A549 (cell line): ENCODE measurements at regions not wholly inside any gene's neighbourhood (a gene's known extent, or its start where the extent isn't known, plus 50 kb on each side); places are given as distances from the start of the nearest gene placed in this dataset.

Source experiments
- BHLHE40 ChIP-seq: IDR thresholded peaks from 2 replicates; pipeline ENCODE4 v1.6.1; 2012; ENCODE audit warnings: low read depth, low read length, inconsistent platforms
- CHD2 ChIP-seq: fragments of 150-350 bp; IDR thresholded peaks from 2 replicates; pipeline ENCODE4 v1.6.1; 2014; ENCODE audit warnings: low read length; ENCODE audit not compliant: partially characterized antibody
- EP300 ChIP-seq, 2 experiments: fragments of >200 bp; sonication (Bioruptor Twin); formaldehyde crosslinking; IDR thresholded peaks; 2 replicates in 1 of 2; 3 replicates in 1 of 2; pipeline ENCODE4 v1.6.1; 2016 to 2017
- KDM5A ChIP-seq: fragments of 200-600 bp; sonication (generic); IDR thresholded peaks from 2 replicates; pipeline ENCODE4 v1.6.1; 2016; ENCODE audit warnings: antibody characterized with exemption, mild to moderate bottlenecking
- NR3C1 ChIP-seq: fragments of >200 bp; sonication (Bioruptor Twin); formaldehyde crosslinking; IDR thresholded peaks from 3 replicates; pipeline ENCODE4 v1.6.1; 2017
- PBX3 ChIP-seq: IDR thresholded peaks from 2 replicates; pipeline ENCODE4 v1.6.1; 2012
- POLR2A ChIP-seq: IDR thresholded peaks from 2 replicates; pipeline ENCODE4 v1.6.1; 2012; ENCODE audit warnings: mild to moderate bottlenecking, low read length
- RAD21 ChIP-seq, 2 experiments: fragments of >200 bp in 1 of 2; sonication (Bioruptor Twin) in 1 of 2; formaldehyde crosslinking in 1 of 2; IDR thresholded peaks in 1 of 2; conservative IDR thresholded peaks in 1 of 2; 2 replicates in 1 of 2; 3 replicates in 1 of 2; pipeline ENCODE4 v1.6.1; 2012 to 2018; ENCODE audit warnings: inconsistent platforms in 1 of 2
- TF ChIP-seq, protein P1 (sequence below): fragments of >200 bp; sonication (Bioruptor Twin); formaldehyde crosslinking; IDR thresholded peaks from 3 replicates; pipeline ENCODE4 v1.5.1; 2016

GRCh38 chr18:8991155-8991554 lies 111.3 kb upstream of the NDUFV2 start:
- TF ChIP-seq CHD2 (no peak), RAD21 (conservative IDR thresholded peaks at IDR 0.05 in 1 of 2, IDR thresholded peaks at IDR 0.05 in 1 of 2) (no peak), NR3C1 (no peak), PBX3 (no peak), POLR2A (no peak), EP300 (IDR thresholded peaks at IDR 0.05) (no peak), KDM5A (no peak), BHLHE40 (no peak)
- TF ChIP-seq, protein P1, sequence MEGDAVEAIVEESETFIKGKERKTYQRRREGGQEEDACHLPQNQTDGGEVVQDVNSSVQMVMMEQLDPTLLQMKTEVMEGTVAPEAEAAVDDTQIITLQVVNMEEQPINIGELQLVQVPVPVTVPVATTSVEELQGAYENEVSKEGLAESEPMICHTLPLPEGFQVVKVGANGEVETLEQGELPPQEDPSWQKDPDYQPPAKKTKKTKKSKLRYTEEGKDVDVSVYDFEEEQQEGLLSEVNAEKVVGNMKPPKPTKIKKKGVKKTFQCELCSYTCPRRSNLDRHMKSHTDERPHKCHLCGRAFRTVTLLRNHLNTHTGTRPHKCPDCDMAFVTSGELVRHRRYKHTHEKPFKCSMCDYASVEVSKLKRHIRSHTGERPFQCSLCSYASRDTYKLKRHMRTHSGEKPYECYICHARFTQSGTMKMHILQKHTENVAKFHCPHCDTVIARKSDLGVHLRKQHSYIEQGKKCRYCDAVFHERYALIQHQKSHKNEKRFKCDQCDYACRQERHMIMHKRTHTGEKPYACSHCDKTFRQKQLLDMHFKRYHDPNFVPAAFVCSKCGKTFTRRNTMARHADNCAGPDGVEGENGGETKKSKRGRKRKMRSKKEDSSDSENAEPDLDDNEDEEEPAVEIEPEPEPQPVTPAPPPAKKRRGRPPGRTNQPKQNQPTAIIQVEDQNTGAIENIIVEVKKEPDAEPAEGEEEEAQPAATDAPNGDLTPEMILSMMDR = no peak
